Urinary bladder (tissue), 3 donors: ENCODE measurements at regions not wholly inside any gene's neighbourhood (a gene's known extent, or its start where the extent isn't known, plus 50 kb on each side); places are given as distances from the start of the nearest gene placed in this dataset.

Experiments used
- DNase-seq: peaks from one replicate; pipeline ENCODE4 v3.0.0-alpha.2; 2015; ENCODE audit errors: extremely low spot score
- H3K27ac ChIP-seq: one replicate; pipeline ENCODE4 v1.5.1; 2013; ENCODE audit warnings: low read depth, mild to moderate bottlenecking, moderate library complexity
- H3K36me3 ChIP-seq: one replicate; pipeline ENCODE4 v1.6.1; 2013; ENCODE audit warnings: mild to moderate bottlenecking, moderate library complexity; ENCODE audit not compliant: insufficient read depth
- H3K4me1 ChIP-seq: one replicate; pipeline ENCODE4 v1.6.1; 2013; ENCODE audit warnings: mild to moderate bottlenecking, moderate library complexity; ENCODE audit not compliant: insufficient read depth
- H3K4me3 ChIP-seq: one replicate; pipeline ENCODE4 v1.5.1; 2013; ENCODE audit warnings: low read depth, low read length
- WGBS: extraction: QIAGEN DNeasy Blood & Tissue Kit; methylation state at CpG from one replicate; pipeline ENCODE4 v1.1.7; 2013; 5-methylcytosine and 5-hydroxymethylcytosine counted together
- donor health status: healthy with polysubstance abuse.
- donor health status: healthy.

DNA sequence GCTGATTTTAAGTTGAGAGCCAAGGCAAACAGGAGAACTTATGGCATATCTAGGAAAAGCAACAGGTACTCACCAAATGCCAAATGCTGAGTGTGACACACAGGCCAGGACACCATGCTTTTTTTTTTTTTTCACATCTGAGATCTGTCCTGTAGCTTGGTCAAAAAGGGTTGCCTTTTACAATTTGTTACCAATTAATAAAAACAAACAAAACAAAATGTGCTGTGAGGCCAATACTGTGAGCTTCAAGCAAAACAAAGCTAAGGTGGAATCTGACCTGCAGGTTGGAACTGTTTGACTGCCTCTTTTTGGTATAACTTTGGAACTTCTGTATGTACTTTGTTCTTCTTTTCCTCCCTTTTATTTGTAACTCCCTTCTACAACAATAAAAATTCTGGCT, 548.5 kb upstream of the IGFBP7 start:
- no peaks in the 10 kb centered on the region for H3K4me1 ChIP-seq
- no peak for DNase-seq
- no peak overlapping the region for H3K4me3 ChIP-seq
- H3K36me3 ChIP-seq, result no peaks in the 10 kb centered on the region
- H3K27ac ChIP-seq, result no peak overlapping the region

DNA sequence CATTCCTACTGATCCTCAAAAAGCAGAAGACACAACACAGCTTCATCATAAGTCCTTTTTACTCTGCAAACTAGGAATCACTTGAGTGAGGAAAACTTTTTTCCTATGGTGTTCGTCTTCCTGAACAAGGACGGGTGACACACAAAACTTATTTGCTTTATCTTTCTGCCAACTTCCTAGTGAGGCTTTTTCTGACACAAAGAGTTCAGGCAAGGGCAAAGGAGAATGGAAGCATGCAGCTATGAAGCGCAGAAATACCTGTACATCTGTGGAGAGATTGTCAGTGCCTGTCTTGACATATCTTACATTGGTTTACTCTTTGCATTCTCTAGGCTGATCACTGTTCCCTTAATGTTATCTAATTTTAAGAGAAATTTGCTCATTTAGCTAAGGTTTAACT, 548.0 kb upstream of the IGFBP7 start:
- Histone ChIP-seq H3K4me1 (no peaks in the 10 kb centered on the region), H3K27ac (no peak overlapping the region), H3K36me3 (no peaks in the 10 kb centered on the region), H3K4me3 (no peak overlapping the region)
- DNase-seq, result no peak
- WGBS, result 68% methylated on average over 3 of the region's 3 CpGs

DNA sequence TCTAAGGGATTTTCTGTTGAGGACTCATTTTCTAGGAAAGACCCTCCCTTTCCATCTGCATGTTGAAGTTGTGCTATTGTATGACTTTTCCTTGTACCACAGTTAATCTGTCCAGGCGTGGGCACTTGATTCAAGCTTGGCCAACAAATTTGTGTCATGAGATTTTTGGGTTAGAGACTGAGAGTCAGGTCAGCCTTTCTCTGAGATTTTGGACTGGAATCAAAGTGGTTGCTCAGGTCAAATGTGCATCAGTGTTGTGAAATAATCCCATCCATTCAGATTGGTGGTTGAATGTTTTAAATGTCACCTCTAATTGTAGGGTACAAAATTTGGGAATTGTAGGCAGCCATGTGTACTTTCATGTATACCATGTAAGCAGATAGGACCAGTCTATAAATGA, 545.2 kb upstream of the IGFBP7 start:
- H3K4me3 ChIP-seq, result no peak overlapping the region
- H3K4me1 ChIP-seq, result no peaks in the 10 kb centered on the region
- no peak for DNase-seq
- WGBS, result 83% methylated on average over 1 of the region's 1 CpG
- no peaks in the 10 kb centered on the region for H3K36me3 ChIP-seq
- no peak overlapping the region for H3K27ac ChIP-seq

DNA sequence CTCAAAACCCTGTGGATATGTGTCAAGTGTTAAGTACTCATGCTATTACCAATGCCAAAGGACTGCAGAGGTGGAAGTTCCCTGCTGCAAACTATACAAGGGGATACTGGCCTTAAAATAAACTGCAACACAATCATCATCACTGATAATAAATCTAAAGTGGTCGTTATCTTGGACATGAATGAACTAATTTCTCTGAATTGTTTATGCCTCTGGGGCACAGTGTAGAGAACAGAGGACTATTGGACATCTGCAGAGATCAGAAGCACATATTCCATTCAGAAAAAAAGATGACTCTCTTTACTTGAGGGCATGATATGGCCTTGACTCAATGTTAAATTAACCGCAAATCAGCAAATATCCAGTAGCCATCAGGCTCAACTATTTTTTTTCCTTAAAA, 542.6 kb upstream of the IGFBP7 start:
- DNase-seq, result no peak
- Histone ChIP-seq H3K4me3 (no peak overlapping the region), H3K36me3 (no peaks in the 10 kb centered on the region), H3K27ac (no peak overlapping the region), H3K4me1 (no peaks in the 10 kb centered on the region)
- WGBS, result 66% methylated on average over 2 of the region's 2 CpGs

DNA sequence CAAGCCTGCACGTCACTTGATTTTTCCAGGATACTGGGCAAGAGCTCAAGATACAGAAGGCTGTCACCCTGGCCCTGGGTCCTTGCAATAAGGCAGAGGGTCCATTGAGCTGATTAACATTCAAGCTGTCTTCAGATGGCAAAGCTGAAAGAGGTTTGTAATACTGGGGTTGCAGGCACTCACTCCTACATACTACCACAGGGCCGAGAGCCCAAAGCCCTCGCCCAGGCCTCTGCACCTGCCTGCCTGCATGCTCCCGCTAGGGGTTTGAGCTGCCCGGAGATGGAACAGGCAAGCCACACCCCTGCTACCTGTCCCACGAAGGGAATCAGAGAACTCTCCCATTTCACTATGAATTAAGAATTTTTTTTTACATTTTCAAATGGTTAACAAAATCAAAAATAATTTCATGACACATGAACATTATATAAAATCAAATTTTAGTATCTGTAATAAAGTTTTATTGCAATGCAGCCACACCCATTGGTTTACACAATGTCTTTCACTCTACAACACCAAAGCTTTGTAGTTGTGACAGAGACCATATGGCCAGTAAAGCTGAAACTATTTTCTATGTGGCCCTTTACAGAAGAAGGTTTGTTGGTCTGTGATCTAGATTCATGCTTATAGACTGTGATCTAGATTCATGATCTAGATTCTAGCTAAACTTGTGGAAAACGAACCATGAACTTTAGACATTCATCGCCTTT, 530.4 kb upstream of the IGFBP7 start:
- 91% methylated on average over 8 of the region's 8 CpGs for WGBS
- H3K4me1 ChIP-seq, result no peaks in the 10 kb centered on the region
- no peak overlapping the region for H3K4me3 ChIP-seq
- no peak for DNase-seq
- H3K27ac ChIP-seq, result no peak overlapping the region
- H3K36me3 ChIP-seq, result no peaks in the 10 kb centered on the region

DNA sequence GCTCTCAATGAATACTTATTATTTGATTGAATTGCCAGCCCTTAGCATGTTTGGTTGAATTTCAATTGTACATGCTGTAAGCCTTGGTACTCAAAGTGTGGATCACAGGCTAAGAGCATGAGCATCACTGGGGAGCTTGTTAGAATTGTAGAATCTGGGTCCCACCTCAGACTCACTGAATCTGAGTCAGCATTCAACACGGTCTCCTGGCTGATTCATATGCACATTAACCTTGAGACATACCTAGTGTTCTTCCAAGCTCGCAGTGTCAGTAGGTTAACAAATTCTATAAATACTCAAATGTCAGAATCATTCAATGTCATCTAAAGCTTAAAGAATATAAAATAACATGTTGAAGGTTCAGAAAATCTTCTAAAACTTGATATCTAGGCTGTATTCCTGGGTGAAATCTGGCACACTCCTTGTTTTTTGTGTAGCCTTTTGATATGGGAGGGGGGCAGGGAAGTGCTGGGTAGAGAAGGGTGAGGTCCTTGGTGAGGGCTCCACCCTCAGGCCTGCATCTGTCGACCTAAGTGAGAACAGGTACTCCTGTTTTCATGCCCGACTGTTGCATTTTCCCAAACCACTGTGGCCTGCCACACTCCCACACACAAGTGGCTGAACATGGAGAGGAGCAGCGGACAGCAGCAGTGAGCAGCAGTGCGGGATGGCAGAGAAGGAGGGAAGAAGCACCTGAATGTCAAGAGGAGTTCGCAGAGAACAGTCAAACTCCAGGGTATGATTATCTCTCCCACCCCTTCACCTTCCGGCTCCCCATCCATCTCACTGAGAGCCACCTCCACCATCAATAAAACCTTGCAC, 529.6 kb upstream of the IGFBP7 start:
- 82% methylated on average over 8 of the region's 8 CpGs for WGBS
- no peak overlapping the region for H3K27ac ChIP-seq
- H3K36me3 ChIP-seq, result no peaks in the 10 kb centered on the region
- DNase-seq, result no peak
- no peaks in the 10 kb centered on the region for H3K4me1 ChIP-seq
- H3K4me3 ChIP-seq, result no peak overlapping the region

DNA sequence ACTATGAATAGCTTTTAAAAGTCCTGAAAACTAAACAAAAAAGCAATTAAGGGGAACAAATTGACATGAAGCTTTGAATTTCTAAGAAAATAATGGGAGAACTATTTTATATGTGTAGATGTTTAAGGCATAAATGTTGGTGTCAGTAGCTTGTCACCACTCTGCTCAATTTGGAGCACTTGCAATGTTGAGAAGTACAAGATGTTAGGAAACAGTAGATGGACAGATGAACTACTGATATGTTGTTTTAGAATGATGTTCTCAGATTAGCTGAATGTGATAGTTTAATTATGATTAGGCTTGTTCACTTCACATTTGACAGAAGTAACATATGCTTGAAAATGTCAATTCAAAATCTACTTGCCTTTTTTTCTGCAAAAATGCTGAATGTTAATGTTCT, 525.7 kb upstream of the IGFBP7 start:
- H3K4me3 ChIP-seq, result no peak overlapping the region
- DNase-seq, result no peak
- H3K27ac ChIP-seq, result no peak overlapping the region
- no peaks in the 10 kb centered on the region for H3K4me1 ChIP-seq
- H3K36me3 ChIP-seq, result no peaks in the 10 kb centered on the region

DNA sequence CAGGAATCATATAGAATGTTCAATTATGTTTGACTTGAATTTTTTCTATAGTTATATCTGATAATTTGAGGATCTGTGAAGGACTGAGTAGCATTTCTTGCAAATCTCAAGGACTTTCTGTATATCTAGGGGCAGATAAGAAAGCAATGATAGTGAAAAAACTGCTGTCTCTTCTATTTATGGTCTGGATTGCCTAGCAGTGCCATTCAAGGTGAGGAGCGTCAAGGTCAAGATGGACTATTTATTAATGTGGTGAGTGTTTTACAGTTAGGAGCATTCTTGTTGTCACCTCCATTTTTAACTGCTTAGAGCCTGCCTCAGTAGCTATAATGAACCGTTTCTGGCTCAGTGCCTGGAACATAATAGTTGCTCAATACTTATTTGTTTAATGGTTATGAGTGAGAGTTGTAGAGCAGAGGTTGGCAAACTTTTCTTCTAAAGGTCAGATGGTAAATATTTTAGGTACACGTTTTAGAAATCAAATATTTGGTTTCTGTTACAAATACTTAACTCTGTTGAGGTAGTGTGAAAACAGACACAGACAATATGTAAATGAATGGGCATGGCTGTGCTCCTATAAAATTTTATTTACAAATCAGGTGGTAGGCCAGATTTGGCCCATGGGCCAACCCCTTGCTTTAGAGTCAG, 523.2 kb upstream of the IGFBP7 start:
- Histone ChIP-seq H3K27ac (no peak overlapping the region), H3K4me1 (no peaks in the 10 kb centered on the region), H3K36me3 (no peaks in the 10 kb centered on the region), H3K4me3 (no peak overlapping the region)
- 74% methylated on average over 3 of the region's 3 CpGs for WGBS
- no peak for DNase-seq

DNA sequence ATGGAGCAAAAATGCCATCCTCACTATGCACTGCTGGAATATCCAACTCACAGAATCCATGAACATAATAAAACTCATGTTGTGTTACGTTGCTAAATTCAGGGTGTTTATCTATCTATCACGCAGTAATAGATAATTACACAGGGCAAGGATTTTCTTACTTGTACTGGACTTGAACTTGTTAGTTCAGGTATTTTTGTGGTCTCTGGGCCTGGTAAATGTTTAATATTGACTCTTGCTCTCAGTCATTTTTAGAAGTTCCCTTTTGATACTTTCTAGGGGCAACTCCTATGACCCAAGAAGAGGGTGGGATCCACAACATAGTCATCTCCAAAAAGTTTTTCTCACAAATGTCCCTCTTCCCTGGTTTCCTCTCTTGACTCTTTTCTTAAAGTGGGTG, 522.4 kb upstream of the IGFBP7 start:
- H3K4me1 ChIP-seq, result no peaks in the 10 kb centered on the region
- WGBS, result 87% methylated on average over 2 of the region's 2 CpGs
- H3K4me3 ChIP-seq, result no peak overlapping the region
- no peaks in the 10 kb centered on the region for H3K36me3 ChIP-seq
- DNase-seq, result no peak
- H3K27ac ChIP-seq, result no peak overlapping the region

DNA sequence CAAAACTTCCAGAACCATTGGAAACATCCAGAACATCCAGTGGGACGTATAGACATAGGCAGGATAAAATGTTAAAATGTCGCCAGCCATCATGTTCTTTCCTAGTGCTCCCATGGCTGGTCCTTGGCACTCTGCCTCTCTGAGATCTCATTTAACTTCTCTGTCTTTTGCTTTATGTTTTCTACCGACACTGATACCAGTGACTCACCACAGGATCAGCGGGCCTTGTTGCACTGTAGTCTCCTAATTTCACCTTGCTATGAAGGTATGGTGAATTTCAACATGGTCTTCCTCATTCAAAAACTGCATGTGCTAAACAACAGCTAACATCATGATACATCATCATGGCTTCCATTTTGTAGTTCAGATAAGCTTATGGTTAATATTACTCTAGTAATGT, 521.0 kb upstream of the IGFBP7 start:
- 93% methylated on average over 4 of the region's 4 CpGs for WGBS

DNA sequence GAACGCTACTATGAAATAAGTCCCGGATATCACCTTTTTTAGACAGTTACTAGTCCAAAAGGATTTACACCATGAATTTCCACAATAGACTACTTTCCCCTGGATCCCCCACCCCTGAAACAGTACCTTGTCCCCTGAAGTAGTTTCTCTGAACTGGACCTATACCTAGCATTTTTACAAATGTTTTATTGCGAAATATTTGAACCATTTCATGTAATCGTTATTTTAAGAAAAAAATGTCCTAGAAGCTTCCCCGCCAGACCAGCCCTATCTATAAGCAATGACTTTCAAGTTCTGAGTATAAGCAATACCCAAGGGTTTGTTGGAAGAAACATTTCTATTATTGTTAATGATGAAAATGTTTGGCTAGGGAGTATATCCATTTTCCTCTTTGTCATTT, 517.8 kb upstream of the IGFBP7 start:
- no peaks in the 10 kb centered on the region for H3K4me1 ChIP-seq
- H3K36me3 ChIP-seq, result no peaks in the 10 kb centered on the region
- no peak overlapping the region for H3K27ac ChIP-seq
- 95% methylated on average over 5 of the region's 5 CpGs for WGBS
- DNase-seq, result no peak
- no peak overlapping the region for H3K4me3 ChIP-seq

More for the DNA sequence above, 521.0 kb upstream of the IGFBP7 start:
- H3K4me1 ChIP-seq, result no peaks in the 10 kb centered on the region
- H3K27ac ChIP-seq, result no peak overlapping the region
- no peaks in the 10 kb centered on the region for H3K36me3 ChIP-seq
- DNase-seq, result no peak
- no peak overlapping the region for H3K4me3 ChIP-seq

DNA sequence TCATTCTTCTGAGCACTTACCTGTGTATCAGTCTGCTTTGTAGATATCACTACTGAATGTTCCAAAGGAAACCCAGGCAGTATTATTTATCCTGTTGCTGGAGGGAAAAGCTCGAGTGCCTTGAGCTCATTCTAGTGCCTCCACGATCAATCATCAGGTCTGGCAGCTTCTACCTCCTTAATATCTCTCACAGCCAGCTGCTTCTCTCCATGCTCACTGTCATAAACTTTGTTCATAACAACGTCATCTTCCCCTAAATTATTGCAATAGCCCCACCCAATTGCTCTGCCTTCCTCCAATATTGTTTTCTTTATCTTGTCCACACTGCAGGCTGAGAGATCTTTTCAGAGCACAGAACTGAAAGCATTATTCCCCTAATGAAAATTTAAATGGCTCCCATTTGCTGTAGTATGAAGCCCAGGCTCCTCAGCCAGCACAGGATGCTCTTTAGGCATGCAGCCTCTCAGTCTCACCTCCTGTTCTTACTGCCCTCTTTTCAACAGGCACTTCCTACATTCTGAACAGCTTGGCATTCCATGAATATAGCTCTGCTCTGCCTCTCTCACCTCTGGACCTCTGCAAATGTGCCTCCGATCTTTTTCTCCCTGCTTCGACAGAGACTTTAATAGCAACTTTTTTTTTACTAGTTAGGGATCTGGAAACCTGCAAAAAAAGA, 504.2 kb upstream of the IGFBP7 start:
- 16% methylated on average over 5 of the region's 5 CpGs for WGBS
- H3K36me3 ChIP-seq, result no peaks in the 10 kb centered on the region
- H3K4me1 ChIP-seq, result no peaks in the 10 kb centered on the region
- no peak for DNase-seq
- no peak overlapping the region for H3K4me3 ChIP-seq
- no peak overlapping the region for H3K27ac ChIP-seq

DNA sequence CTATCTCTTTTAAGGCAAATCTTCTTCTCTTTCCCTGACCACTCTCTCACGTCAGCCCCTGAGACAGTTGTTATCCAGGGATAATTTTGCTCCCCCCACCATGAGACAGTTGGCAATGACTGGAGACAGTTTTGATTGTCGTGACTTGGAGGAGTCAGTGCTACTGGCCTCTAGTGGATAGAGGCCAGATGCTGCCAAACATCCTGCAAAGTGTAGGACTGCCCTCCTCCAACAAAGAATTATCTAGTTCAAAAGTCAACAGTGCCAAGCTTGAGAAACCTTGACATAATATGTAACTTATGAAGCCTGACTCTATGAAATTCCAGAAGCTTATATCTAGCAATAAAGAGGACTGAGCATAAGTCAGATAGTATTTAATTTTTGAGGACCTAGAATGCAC, 502.1 kb upstream of the IGFBP7 start:
- Histone ChIP-seq H3K4me3 (no peak overlapping the region), H3K27ac (no peak overlapping the region), H3K36me3 (no peaks in the 10 kb centered on the region), H3K4me1 (no peaks in the 10 kb centered on the region)
- 59% methylated on average over 2 of the region's 2 CpGs for WGBS
- no peak for DNase-seq
